H1 (cell line): ENCODE measurements at regions not wholly inside any gene's neighbourhood (a gene's known extent, or its start where the extent isn't known, plus 50 kb on each side); places are given as distances from the start of the nearest gene placed in this dataset.

Experiments used
- ASH2L ChIP-seq: fragments of 200-600, 300-600 bp; sonication (generic); IDR thresholded peaks from one replicate; pipeline ENCODE4 v1.7.1; 2017; ENCODE audit warnings: low read length
- BCL11A ChIP-seq, 2 experiments: IDR thresholded peaks; one replicate each; pipeline ENCODE4 v1.6.1; 2011; ENCODE audit warnings: low read depth in 2 of 2, low read length in 2 of 2, mild to moderate bottlenecking in 2 of 2
- BRCA1 ChIP-seq: IDR thresholded peaks from 2 replicates; pipeline ENCODE4 v1.6.1; 2012; ENCODE audit warnings: low read depth, low read length, improper control_type of control experiment
- KDM4A ChIP-seq: IDR thresholded peaks from one replicate; pipeline ENCODE4 v1.7.1; 2012; ENCODE audit warnings: low read depth, mild to moderate bottlenecking, moderate library complexity, low read length, inconsistent platforms; ENCODE audit not compliant: severe bottlenecking
- NRF1 ChIP-seq: IDR thresholded peaks from 2 replicates; pipeline ENCODE4 v1.6.1; 2011; ENCODE audit warnings: mild to moderate bottlenecking, low read depth, low read length, improper control_type of control experiment
- POLR2A ChIP-seq, 2 experiments: IDR thresholded peaks; 1 replicate in 1 of 2; 2 replicates in 1 of 2; pipeline ENCODE4 v1.6.1; 2011; ENCODE audit warnings: low read depth in 2 of 2, low read length in 2 of 2, mild to moderate bottlenecking in 2 of 2; ENCODE audit errors: control extremely low read depth in 1 of 2
- SUZ12 ChIP-seq: fragments of 200-600 bp; sonication (generic); IDR thresholded peaks from 2 replicates; pipeline ENCODE4 v1.6.1; 2012; ENCODE audit warnings: mild to moderate bottlenecking, inconsistent platforms, low read length, moderate library complexity, mixed read lengths
- TBP ChIP-seq: IDR thresholded peaks from 2 replicates; pipeline ENCODE4 v1.6.1; 2011; ENCODE audit warnings: low read depth, low read length, improper control_type of control experiment
- TCF12 ChIP-seq: IDR thresholded peaks from 2 replicates; pipeline ENCODE4 v1.6.1; 2011; ENCODE audit warnings: low read depth, mild to moderate bottlenecking, low read length
- TF ChIP-seq, protein P1 (sequence below): fragments of 300-600 bp; sonication (generic); IDR thresholded peaks from 2 replicates; pipeline ENCODE4 v1.7.1; 2012; ENCODE audit warnings: low read length, moderate library complexity, mild to moderate bottlenecking, inconsistent platforms; ENCODE audit not compliant: insufficient replicate concordance

DNA sequence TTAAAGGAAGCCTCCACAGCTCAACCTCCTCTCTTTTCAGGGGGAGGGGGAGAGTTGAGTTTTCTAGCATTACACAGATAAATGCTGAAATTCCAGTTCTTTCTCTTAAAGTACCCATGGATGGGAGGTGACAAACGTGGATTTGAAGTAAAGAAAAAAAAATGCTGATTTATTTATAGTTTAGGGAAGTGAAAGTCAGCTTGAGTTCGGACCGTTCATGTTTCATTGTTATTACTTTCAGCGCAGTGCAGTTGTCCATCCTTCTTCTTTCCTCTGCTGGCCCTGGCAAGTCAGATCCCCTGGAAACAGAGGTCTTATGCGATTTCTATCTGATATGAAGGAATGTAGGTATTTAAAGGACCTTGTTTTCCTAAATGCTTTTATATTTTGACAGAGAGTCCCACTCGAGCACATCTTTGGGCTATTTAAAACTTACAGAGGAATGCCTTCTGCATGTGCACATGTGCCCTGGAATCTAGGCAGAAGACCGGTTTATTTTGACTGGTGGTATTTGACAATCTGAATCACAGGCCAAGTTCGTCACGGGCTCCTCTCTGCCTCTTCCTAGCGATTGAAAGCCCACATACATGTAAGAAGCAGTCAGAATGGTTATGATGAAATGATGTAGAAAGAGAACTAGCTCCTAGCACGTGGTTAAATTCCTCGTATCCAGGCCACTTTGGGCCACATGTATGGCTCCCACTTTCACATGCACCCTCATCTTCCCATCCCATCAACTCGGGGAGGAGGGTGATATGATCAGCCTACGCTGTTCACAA, 385.2 kb upstream of the KLF4 start (continued):
- TF ChIP-seq, protein P1, sequence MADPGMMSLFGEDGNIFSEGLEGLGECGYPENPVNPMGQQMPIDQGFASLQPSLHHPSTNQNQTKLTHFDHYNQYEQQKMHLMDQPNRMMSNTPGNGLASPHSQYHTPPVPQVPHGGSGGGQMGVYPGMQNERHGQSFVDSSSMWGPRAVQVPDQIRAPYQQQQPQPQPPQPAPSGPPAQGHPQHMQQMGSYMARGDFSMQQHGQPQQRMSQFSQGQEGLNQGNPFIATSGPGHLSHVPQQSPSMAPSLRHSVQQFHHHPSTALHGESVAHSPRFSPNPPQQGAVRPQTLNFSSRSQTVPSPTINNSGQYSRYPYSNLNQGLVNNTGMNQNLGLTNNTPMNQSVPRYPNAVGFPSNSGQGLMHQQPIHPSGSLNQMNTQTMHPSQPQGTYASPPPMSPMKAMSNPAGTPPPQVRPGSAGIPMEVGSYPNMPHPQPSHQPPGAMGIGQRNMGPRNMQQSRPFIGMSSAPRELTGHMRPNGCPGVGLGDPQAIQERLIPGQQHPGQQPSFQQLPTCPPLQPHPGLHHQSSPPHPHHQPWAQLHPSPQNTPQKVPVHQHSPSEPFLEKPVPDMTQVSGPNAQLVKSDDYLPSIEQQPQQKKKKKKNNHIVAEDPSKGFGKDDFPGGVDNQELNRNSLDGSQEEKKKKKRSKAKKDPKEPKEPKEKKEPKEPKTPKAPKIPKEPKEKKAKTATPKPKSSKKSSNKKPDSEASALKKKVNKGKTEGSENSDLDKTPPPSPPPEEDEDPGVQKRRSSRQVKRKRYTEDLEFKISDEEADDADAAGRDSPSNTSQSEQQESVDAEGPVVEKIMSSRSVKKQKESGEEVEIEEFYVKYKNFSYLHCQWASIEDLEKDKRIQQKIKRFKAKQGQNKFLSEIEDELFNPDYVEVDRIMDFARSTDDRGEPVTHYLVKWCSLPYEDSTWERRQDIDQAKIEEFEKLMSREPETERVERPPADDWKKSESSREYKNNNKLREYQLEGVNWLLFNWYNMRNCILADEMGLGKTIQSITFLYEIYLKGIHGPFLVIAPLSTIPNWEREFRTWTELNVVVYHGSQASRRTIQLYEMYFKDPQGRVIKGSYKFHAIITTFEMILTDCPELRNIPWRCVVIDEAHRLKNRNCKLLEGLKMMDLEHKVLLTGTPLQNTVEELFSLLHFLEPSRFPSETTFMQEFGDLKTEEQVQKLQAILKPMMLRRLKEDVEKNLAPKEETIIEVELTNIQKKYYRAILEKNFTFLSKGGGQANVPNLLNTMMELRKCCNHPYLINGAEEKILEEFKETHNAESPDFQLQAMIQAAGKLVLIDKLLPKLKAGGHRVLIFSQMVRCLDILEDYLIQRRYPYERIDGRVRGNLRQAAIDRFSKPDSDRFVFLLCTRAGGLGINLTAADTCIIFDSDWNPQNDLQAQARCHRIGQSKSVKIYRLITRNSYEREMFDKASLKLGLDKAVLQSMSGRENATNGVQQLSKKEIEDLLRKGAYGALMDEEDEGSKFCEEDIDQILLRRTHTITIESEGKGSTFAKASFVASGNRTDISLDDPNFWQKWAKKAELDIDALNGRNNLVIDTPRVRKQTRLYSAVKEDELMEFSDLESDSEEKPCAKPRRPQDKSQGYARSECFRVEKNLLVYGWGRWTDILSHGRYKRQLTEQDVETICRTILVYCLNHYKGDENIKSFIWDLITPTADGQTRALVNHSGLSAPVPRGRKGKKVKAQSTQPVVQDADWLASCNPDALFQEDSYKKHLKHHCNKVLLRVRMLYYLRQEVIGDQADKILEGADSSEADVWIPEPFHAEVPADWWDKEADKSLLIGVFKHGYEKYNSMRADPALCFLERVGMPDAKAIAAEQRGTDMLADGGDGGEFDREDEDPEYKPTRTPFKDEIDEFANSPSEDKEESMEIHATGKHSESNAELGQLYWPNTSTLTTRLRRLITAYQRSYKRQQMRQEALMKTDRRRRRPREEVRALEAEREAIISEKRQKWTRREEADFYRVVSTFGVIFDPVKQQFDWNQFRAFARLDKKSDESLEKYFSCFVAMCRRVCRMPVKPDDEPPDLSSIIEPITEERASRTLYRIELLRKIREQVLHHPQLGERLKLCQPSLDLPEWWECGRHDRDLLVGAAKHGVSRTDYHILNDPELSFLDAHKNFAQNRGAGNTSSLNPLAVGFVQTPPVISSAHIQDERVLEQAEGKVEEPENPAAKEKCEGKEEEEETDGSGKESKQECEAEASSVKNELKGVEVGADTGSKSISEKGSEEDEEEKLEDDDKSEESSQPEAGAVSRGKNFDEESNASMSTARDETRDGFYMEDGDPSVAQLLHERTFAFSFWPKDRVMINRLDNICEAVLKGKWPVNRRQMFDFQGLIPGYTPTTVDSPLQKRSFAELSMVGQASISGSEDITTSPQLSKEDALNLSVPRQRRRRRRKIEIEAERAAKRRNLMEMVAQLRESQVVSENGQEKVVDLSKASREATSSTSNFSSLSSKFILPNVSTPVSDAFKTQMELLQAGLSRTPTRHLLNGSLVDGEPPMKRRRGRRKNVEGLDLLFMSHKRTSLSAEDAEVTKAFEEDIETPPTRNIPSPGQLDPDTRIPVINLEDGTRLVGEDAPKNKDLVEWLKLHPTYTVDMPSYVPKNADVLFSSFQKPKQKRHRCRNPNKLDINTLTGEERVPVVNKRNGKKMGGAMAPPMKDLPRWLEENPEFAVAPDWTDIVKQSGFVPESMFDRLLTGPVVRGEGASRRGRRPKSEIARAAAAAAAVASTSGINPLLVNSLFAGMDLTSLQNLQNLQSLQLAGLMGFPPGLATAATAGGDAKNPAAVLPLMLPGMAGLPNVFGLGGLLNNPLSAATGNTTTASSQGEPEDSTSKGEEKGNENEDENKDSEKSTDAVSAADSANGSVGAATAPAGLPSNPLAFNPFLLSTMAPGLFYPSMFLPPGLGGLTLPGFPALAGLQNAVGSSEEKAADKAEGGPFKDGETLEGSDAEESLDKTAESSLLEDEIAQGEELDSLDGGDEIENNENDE: no peak
- TF ChIP-seq POLR2A (IDR thresholded peaks at IDR 0.05; ENCODE audit: control extremely low read depth in 1 of 2, low read depth in 2 of 2, low read length in 2 of 2) (no peak), NRF1 (no peak), BCL11A (IDR thresholded peaks at IDR 0.05; ENCODE audit: low read depth in 2 of 2, low read length in 2 of 2) (no peak), ASH2L (no peak), SUZ12 (no peak), BRCA1 (no peak), TCF12 (no peak), TBP (no peak), KDM4A (no peak)
